ENCODE measurements at regions not wholly inside any gene's neighbourhood (a gene's known extent, or its start where the extent isn't known, plus 50 kb on each side); places are given as distances from the start of the nearest gene placed in this dataset.

DNA sequence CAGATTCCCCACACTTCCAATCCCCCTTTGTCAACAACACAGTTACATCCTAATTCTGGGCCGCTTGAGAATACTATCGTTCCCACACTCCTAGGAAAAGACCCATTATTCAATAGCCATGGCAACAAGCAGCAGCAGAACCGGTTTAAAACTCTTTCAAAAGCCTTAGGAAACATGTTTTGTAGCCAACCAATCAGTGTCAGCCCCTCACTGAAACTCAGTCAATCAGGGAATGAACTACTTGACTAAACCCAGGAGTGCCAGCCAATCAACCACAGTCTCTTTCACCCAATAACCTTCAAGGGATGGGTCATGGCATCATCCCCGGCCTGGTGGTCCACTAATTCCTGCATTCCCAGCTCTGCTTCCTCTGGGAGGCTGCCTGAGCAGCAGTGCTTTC lies 204.8 kb upstream of the HS6ST1 start:
- TF ChIP-seq, protein P1, sequence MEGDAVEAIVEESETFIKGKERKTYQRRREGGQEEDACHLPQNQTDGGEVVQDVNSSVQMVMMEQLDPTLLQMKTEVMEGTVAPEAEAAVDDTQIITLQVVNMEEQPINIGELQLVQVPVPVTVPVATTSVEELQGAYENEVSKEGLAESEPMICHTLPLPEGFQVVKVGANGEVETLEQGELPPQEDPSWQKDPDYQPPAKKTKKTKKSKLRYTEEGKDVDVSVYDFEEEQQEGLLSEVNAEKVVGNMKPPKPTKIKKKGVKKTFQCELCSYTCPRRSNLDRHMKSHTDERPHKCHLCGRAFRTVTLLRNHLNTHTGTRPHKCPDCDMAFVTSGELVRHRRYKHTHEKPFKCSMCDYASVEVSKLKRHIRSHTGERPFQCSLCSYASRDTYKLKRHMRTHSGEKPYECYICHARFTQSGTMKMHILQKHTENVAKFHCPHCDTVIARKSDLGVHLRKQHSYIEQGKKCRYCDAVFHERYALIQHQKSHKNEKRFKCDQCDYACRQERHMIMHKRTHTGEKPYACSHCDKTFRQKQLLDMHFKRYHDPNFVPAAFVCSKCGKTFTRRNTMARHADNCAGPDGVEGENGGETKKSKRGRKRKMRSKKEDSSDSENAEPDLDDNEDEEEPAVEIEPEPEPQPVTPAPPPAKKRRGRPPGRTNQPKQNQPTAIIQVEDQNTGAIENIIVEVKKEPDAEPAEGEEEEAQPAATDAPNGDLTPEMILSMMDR (IDR thresholded peaks at IDR 0.05) = no peak
- no peak for TF ChIP-seq POLR2A (IDR thresholded peaks at IDR 0.05)
